Activated CD4-positive, alpha-beta T cell treated with anti-CD3 and anti-CD28 coated beads, Interleukin-2, amount 10 ng/mL, durations not matched to agents 24 days and 14 days (primary cell): ENCODE measurements at regions not wholly inside any gene's neighbourhood (a gene's known extent, or its start where the extent isn't known, plus 50 kb on each side); places are given as distances from the start of the nearest gene placed in this dataset.
"Not testable (repeated sequence)": the region's sequence is repeated elsewhere in the genome, so short reads cannot be mapped to it uniquely, and the experiment has no call there.

Experiments
- DNase-seq: peaks from one replicate; pipeline ENCODE4 v3.0.0; 2022
- H3K27ac Mint-ChIP-seq: one replicate; pipeline ENCODE4 v1.8.0; 2022; ENCODE audit warnings: mild to moderate bottlenecking, mixed read lengths
- H3K27me3 Mint-ChIP-seq: one replicate; pipeline ENCODE4 v1.8.0; 2022; ENCODE audit warnings: mixed read lengths
- H3K36me3 Mint-ChIP-seq: one replicate; pipeline ENCODE4 v1.8.0; 2022; ENCODE audit warnings: low read depth, mild to moderate bottlenecking, mixed read lengths
- H3K4me1 Mint-ChIP-seq: one replicate; pipeline ENCODE4 v1.8.0; 2021; ENCODE audit warnings: mixed read lengths
- H3K4me3 Mint-ChIP-seq: one replicate; pipeline ENCODE4 v1.8.0; 2022; ENCODE audit warnings: mild to moderate bottlenecking, moderate library complexity, mixed read lengths
- H3K9me3 Mint-ChIP-seq: one replicate; pipeline ENCODE4 v1.8.0; 2021; ENCODE audit warnings: mixed read lengths
- intact Hi-C: fragments of 100-400 bp; cut with micrococcal nuclease; formaldehyde crosslinking; loops from one replicate; pipeline ENCODE4 v1.15.1; 2023

GRCh38 chr6:68194846-68195478, 440.1 kb upstream of the ADGRB3 start:
- Mint-ChIP-seq H3K27me3 (no peaks in the 10 kb centered on the region), H3K36me3 (no peaks in the 10 kb centered on the region), H3K4me3 (no peak overlapping the region), H3K4me1 (no peaks in the 10 kb centered on the region), H3K9me3 (no peaks in the 10 kb centered on the region), H3K27ac (no peak overlapping the region)
- intact Hi-C loops = no loop called here
- no peak for DNase-seq

DNA sequence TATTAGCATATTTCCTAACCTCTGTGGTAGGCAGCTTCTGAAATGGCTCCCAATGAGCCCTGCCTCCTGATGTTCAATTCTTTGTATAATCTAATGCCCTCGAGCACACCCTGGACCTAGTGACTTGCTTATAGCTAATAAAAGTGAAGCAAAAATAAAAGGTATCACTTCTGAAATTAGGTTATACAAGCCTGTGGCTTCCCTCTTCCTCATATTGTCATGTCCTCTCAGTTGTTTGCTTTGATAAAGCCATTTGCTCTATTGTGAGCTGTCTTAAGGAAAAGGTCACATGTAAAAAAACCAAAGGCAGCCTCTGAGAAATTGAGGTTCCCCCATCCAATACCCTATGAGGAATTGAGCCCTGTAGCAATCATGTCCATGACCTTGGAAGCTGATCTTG, 442.1 kb upstream of the ADGRB3 start:
- Mint-ChIP-seq H3K4me3 (no peak overlapping the region), H3K9me3 (no peaks in the 10 kb centered on the region), H3K27ac (no peak overlapping the region), H3K4me1 (no peaks in the 10 kb centered on the region), H3K27me3 (no peaks in the 10 kb centered on the region), H3K36me3 (no peaks in the 10 kb centered on the region)
- intact Hi-C loops = no loop called here
- no peak for DNase-seq

DNA sequence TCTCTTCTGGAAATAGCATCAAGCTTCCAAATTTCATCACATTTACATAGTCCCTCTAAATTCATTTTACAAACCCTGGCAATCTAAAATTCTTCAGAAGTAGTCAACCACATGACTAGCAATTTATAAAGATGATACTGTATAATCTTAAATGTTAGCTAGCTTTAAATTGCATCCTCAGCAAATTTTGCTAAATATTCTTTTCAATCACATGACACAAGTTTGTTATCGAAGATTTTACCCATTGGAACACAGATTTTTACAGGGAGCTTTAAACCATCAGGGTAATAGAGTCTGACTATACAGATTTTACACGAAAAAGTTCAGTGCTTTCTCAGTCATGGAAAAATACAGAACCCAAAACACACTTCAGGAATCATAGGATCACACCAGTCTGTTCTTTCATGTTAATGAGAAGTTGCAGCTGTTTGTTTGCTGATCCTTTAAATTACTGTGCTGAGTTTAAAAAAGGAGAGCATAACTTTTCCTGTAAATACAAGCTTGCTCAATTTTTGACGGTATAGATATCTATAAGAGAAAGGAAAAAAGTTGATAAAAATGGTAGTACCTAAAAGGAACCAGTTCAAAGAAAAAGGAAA, 445.8 kb upstream of the ADGRB3 start:
- Mint-ChIP-seq H3K36me3 (no peaks in the 10 kb centered on the region), H3K4me3 (no peak overlapping the region), H3K27me3 (no peaks in the 10 kb centered on the region), H3K27ac (no peak overlapping the region), H3K4me1 (no peaks in the 10 kb centered on the region), H3K9me3 (no peaks in the 10 kb centered on the region)
- intact Hi-C loops = no loop called here
- DNase-seq = no peak

DNA sequence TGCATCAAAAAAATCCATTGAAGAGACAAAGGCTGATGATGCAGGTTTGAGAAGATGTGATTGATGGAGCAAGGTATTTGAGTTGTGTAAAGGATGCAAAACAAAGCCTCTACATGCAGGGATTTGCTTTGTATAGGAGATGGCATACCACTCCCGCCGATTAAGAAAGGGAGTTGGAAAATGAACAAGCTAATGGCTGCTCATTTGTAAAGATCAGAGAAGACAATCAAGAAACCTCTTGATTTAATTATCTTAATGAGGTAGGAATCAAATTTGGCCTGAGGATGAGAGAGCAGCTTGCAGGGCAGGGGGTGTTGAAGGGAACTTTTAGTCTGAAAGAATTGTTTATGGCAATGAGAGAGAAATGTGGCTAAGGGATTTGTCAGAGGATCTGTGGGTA, 448.2 kb upstream of the ADGRB3 start:
- Mint-ChIP-seq H3K27ac (no peak overlapping the region), H3K27me3 (no peaks in the 10 kb centered on the region), H3K36me3 (no peaks in the 10 kb centered on the region), H3K4me3 (no peak overlapping the region), H3K4me1 (no peaks in the 10 kb centered on the region), H3K9me3 (no peaks in the 10 kb centered on the region)
- intact Hi-C loops = no loop called here
- DNase-seq = no peak

DNA sequence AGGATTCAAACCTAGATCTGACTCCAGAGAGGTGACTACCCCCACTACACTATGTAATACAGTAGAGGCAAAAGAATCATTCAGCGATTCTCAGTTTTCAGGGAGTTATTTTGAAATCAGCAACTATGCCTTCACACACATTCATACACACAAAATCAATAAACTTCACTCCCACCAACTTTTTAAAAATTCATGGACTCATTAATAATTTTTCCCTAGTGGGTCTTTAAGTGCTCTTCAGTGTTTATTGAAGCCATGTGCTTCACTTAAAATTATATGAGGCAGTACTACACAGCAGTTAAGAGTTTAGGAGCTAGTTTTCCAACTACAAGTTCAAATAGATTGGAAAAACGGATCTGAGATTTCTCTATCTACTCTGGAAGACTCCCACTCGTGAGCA, 452.7 kb upstream of the ADGRB3 start:
- no peak overlapping the region for H3K4me3 Mint-ChIP-seq
- DNase-seq = no peak
- no peaks in the 10 kb centered on the region for H3K36me3 Mint-ChIP-seq
- no peak overlapping the region for H3K27ac Mint-ChIP-seq
- intact Hi-C loops = no loop called here
- H3K9me3 Mint-ChIP-seq = peaks cover 6% of the 10 kb centered on the region
- H3K4me1 Mint-ChIP-seq = no peaks in the 10 kb centered on the region
- no peaks in the 10 kb centered on the region for H3K27me3 Mint-ChIP-seq

GRCh38 chr6:68181027-68181426, 454.1 kb upstream of the ADGRB3 start:
- H3K4me1 Mint-ChIP-seq, DNase-seq, H3K27ac Mint-ChIP-seq, H3K27me3 Mint-ChIP-seq, H3K4me3 Mint-ChIP-seq, H3K9me3 Mint-ChIP-seq, H3K36me3 Mint-ChIP-seq, intact Hi-C loops: not testable (repeated sequence)

DNA sequence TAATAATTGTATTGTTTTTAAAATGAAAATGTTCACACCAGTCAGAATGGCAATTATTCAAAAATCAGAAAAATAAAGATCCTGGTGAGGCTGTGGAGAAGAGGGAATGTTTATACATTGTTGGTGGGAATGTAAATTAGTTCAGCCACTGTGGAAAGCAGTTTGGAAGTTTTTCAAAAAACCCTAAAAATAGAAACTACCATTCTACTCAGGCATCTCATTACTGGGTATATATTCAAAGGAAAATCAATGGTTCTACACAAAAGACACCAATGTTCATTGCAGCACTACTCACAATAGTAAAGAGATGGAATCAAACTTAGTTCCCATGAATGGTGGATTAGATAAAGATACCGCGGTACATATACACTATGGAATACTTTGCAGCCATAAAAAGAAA, 461.5 kb upstream of the ADGRB3 start:
- Mint-ChIP-seq H3K9me3 (peaks cover 9% of the 10 kb centered on the region), H3K27me3 (no peaks in the 10 kb centered on the region), H3K4me1 (no peaks in the 10 kb centered on the region)

DNA sequence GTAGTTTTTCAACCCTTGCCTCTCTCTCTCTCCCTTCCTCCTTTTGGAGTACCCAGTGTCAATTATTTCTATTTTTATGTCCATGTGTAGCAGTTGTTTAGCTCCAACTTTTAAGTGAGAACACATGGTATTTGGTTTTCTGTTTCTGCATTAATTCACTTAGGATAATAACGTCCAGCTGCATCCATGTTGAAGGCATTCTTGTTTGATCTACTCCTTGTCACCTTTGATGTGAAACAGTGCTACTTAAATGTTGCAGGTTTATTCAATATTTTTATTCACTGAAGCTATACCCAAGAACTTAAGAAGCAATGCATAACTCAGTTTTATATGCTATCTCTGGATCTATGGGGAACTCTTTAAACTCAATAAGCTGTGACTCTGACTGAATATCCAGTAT, 465.2 kb upstream of the ADGRB3 start:
- intact Hi-C loops = no loop called here
- Mint-ChIP-seq H3K4me3 (no peak overlapping the region), H3K4me1 (no peaks in the 10 kb centered on the region), H3K27ac (no peak overlapping the region), H3K27me3 (no peaks in the 10 kb centered on the region), H3K36me3 (no peaks in the 10 kb centered on the region), H3K9me3 (peaks cover 6% of the 10 kb centered on the region)
- DNase-seq = no peak

More for the DNA sequence above, 461.5 kb upstream of the ADGRB3 start:
- H3K36me3 Mint-ChIP-seq = no peaks in the 10 kb centered on the region
- no peak overlapping the region for H3K4me3 Mint-ChIP-seq
- no peak for DNase-seq
- no peak overlapping the region for H3K27ac Mint-ChIP-seq
- intact Hi-C loops = no loop called here

GRCh38 chr6:68167604-68168003, 467.5 kb upstream of the ADGRB3 start:
- no peak for DNase-seq
- Mint-ChIP-seq H3K4me3 (no peak overlapping the region), H3K36me3 (no peaks in the 10 kb centered on the region), H3K9me3 (no peaks in the 10 kb centered on the region), H3K27me3 (no peaks in the 10 kb centered on the region), H3K27ac (no peak overlapping the region), H3K4me1 (no peaks in the 10 kb centered on the region)
- intact Hi-C loops = no loop called here

- H3K4me3 Mint-ChIP-seq, H3K27ac Mint-ChIP-seq, H3K4me1 Mint-ChIP-seq, DNase-seq, H3K27me3 Mint-ChIP-seq, H3K36me3 Mint-ChIP-seq, intact Hi-C loops, H3K9me3 Mint-ChIP-seq: not testable (repeated sequence)
Observed at GRCh38 chr6:68160812-68161211, 474.3 kb upstream of the ADGRB3 start.

- H3K4me1 Mint-ChIP-seq = no peaks in the 10 kb centered on the region
- no peaks in the 10 kb centered on the region for H3K27me3 Mint-ChIP-seq
- no peak overlapping the region for H3K4me3 Mint-ChIP-seq
- intact Hi-C loops = no loop called here
- H3K36me3 Mint-ChIP-seq = no peaks in the 10 kb centered on the region
- no peak overlapping the region for H3K27ac Mint-ChIP-seq
- H3K9me3 Mint-ChIP-seq = peaks cover 9% of the 10 kb centered on the region
- no peak for DNase-seq
Observed at GRCh38 chr6:68160348-68160747, 474.7 kb upstream of the ADGRB3 start.

DNA sequence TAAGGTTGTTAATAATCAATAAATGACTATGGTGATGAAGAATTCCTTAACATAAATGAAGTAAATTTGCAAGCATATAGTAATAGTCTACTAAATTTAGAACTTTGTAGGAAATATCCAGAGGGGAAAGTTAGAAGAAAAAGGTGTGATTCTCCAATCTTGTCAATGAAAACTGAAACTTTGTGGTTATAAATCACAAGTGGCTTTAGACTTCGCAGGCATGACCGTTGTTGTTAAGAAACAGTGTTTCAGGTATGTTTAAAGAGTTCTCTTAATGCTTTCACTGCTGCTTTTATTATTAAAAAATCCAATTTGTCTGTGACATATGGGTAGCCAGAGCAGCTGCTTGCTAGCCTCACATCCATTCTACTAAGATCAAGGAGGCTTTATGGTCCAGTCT, 475.6 kb upstream of the ADGRB3 start:
- Mint-ChIP-seq H3K4me1 (no peaks in the 10 kb centered on the region), H3K9me3 (peaks cover 9% of the 10 kb centered on the region), H3K27ac (no peak overlapping the region), H3K27me3 (no peaks in the 10 kb centered on the region), H3K36me3 (no peaks in the 10 kb centered on the region), H3K4me3 (no peak overlapping the region)
- DNase-seq = no peak
- intact Hi-C loops = no loop called here

DNA sequence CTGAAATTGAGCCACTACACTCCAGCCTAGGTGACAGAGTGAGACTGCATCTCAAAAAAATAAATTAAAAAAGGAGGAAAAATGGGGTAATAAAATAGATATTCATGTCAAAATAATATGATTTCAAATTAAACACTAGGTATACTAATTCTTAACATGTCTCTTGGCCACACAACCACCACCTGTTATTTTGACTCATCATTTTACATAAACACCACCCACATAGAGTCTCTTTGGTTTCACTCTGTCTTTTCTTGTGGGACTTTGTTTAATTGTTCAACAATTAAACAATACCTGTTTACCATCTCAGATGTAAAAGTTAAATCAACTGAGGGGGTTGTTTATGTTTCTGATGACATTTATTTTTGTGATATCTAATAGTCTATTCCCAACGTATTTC, 476.8 kb upstream of the ADGRB3 start:
- Mint-ChIP-seq H3K27ac (no peak overlapping the region), H3K9me3 (peaks cover 13% of the 10 kb centered on the region), H3K27me3 (no peaks in the 10 kb centered on the region), H3K4me1 (no peaks in the 10 kb centered on the region), H3K4me3 (no peak overlapping the region), H3K36me3 (no peaks in the 10 kb centered on the region)
- intact Hi-C loops = no loop called here
- DNase-seq = no peak

GRCh38 chr6:68144667-68145066, 490.4 kb upstream of the ADGRB3 start:
- Mint-ChIP-seq H3K27ac (no peak overlapping the region), H3K36me3 (no peaks in the 10 kb centered on the region), H3K9me3 (no peaks in the 10 kb centered on the region), H3K4me3 (no peak overlapping the region), H3K27me3 (no peaks in the 10 kb centered on the region), H3K4me1 (no peaks in the 10 kb centered on the region)
- intact Hi-C loops = no loop called here
- DNase-seq = no peak

GRCh38 chr6:68141190-68141589, 493.9 kb upstream of the ADGRB3 start:
- Mint-ChIP-seq H3K27ac (no peak overlapping the region), H3K4me1 (no peaks in the 10 kb centered on the region), H3K9me3 (no peaks in the 10 kb centered on the region), H3K4me3 (no peak overlapping the region), H3K27me3 (no peaks in the 10 kb centered on the region), H3K36me3 (no peaks in the 10 kb centered on the region)
- intact Hi-C loops = no loop called here
- DNase-seq = no peak
